Daoy (cell line): ENCODE measurements at regions not wholly inside any gene's neighbourhood (a gene's known extent, or its start where the extent isn't known, plus 50 kb on each side); places are given as distances from the start of the nearest gene placed in this dataset.
"Not testable (repeated sequence)": the region's sequence is repeated elsewhere in the genome, so short reads cannot be mapped to it uniquely, and the experiment has no call there.

ENCODE experiments used
- DNase-seq: peaks from one replicate; pipeline ENCODE4 v3.0.0-alpha.2; 2015; ENCODE audit warnings: low read depth

- not testable (repeated sequence) for DNase-seq
These were observed 177.2 kb upstream of the TBX18 start for GRCh38 chr6:84941609-84942008.

GRCh38 chr6:84929212-84929611 lies 164.8 kb upstream of the TBX18 start:
- no peak for DNase-seq

- no peak for DNase-seq
These were observed 163.2 kb upstream of the TBX18 start for GRCh38 chr6:84927551-84927950.

- DNase-seq = peak; percentile 28
These were observed 162.1 kb upstream of the TBX18 start for GRCh38 chr6:84926189-84927155.

GRCh38 chr6:84921891-84922290 lies 157.5 kb upstream of the TBX18 start:
- no peak for DNase-seq

GRCh38 chr6:84920021-84920420 lies 155.6 kb upstream of the TBX18 start:
- DNase-seq = no peak

- DNase-seq = no peak
These were observed 152.3 kb upstream of the TBX18 start for GRCh38 chr6:84916704-84917103.

- DNase-seq = no peak
These were observed 148.3 kb upstream of the TBX18 start for GRCh38 chr6:84912472-84913322.

GRCh38 chr6:84910906-84911607 lies 146.7 kb upstream of the TBX18 start:
- no peak for DNase-seq

- no peak for DNase-seq
These were observed 144.0 kb upstream of the TBX18 start for GRCh38 chr6:84908304-84908904.

- no peak for DNase-seq
These were observed 142.1 kb upstream of the TBX18 start for GRCh38 chr6:84906514-84906913.

GRCh38 chr6:84905823-84906222 lies 141.4 kb upstream of the TBX18 start:
- DNase-seq = no peak

GRCh38 chr6:84902354-84902928 lies 138.0 kb upstream of the TBX18 start:
- DNase-seq = no peak

- peak; percentile 57 for DNase-seq
These were observed 133.7 kb upstream of the TBX18 start for GRCh38 chr6:84897988-84898594.

- no peak for DNase-seq
These were observed 132.6 kb upstream of the TBX18 start for GRCh38 chr6:84897011-84897410.

GRCh38 chr6:84892671-84893070 lies 128.3 kb upstream of the TBX18 start:
- no peak for DNase-seq

- DNase-seq = peak; percentile 82
These were observed 118.7 kb upstream of the TBX18 start for GRCh38 chr6:84882768-84883766.

GRCh38 chr6:84879385-84879784 lies 115.0 kb upstream of the TBX18 start:
- not testable (repeated sequence) for DNase-seq

GRCh38 chr6:84877515-84878210 lies 113.3 kb upstream of the TBX18 start:
- no peak for DNase-seq
